CD14-positive monocyte (primary cell): ENCODE measurements at regions not wholly inside any gene's neighbourhood (a gene's known extent, or its start where the extent isn't known, plus 50 kb on each side); places are given as distances from the start of the nearest gene placed in this dataset.
"Not testable (repeated sequence)": the region's sequence is repeated elsewhere in the genome, so short reads cannot be mapped to it uniquely, and the experiment has no call there.

Source experiments
- DNase-seq, 3 donors: peaks; one replicate each; pipeline ENCODE4 v3.0.0-alpha.2; 2011 to 2022
- H2AFZ ChIP-seq: 2 replicates; pipeline ENCODE4 v1.6.0; 2012; ENCODE audit warnings: mild to moderate bottlenecking, low read depth, low read length, inconsistent platforms; ENCODE audit not compliant: insufficient read depth, poor library complexity, severe bottlenecking
- H3K27ac ChIP-seq, 2 donors: 1 replicate in 1 of 2; 2 replicates in 1 of 2; pipeline ENCODE4 v1.5.1; 2012 to 2013; ENCODE audit warnings: low read length in 2 of 2, control low read depth in 1 of 2, inconsistent platforms in 1 of 2, low read depth in 1 of 2, mild to moderate bottlenecking in 1 of 2
- H3K27me3 ChIP-seq, 2 donors: one replicate each; pipeline versions ENCODE4 v1.6.0 to v1.6.1; 2011 to 2013; ENCODE audit warnings: low read length in 2 of 2; ENCODE audit not compliant: control insufficient read depth in 2 of 2, insufficient read depth in 2 of 2
- H3K36me3 ChIP-seq, 2 donors: replicated peaks in 1 of 2; 1 replicate in 1 of 2; 2 replicates in 1 of 2; pipeline versions ENCODE4 v1.5.1 to v1.6.1; 2012 to 2013; ENCODE audit warnings: low read length in 2 of 2, control low read depth in 1 of 2, inconsistent platforms in 1 of 2, mild to moderate bottlenecking in 1 of 2; ENCODE audit not compliant: insufficient read depth in 2 of 2, control insufficient read depth in 1 of 2
- H3K4me1 ChIP-seq, 2 donors: 1 replicate in 1 of 2; 2 replicates in 1 of 2; pipeline versions ENCODE4 v1.5.1 to v1.6.1; 2012 to 2013; ENCODE audit warnings: low read length in 2 of 2, control low read depth in 1 of 2, inconsistent platforms in 1 of 2, mild to moderate bottlenecking in 1 of 2, moderate library complexity in 1 of 2; ENCODE audit not compliant: insufficient read depth in 2 of 2, control insufficient read depth in 1 of 2
- H3K4me2 ChIP-seq: replicated peaks from 2 replicates; pipeline ENCODE3; 2012; ENCODE audit warnings: low read length, moderate library complexity, mild to moderate bottlenecking; ENCODE audit not compliant: poor library complexity, severe bottlenecking; ENCODE audit errors: extremely low read depth
- H3K4me3 ChIP-seq, 3 experiments: fragments of 200-600 bp in 1 of 3; sonication (generic) in 1 of 3; replicated peaks in 1 of 3; 1 replicate in 2 of 3; 2 replicates in 1 of 3; pipeline ENCODE4 v1.5.1; 2011 to 2013; ENCODE audit warnings: low read length in 3 of 3, mild to moderate bottlenecking in 3 of 3, control low read depth in 2 of 3, low read depth in 2 of 3, inconsistent platforms in 1 of 3, moderate library complexity in 1 of 3
- H3K79me2 ChIP-seq: 2 replicates; pipeline ENCODE4 v1.6.0; 2012; ENCODE audit warnings: mild to moderate bottlenecking, control low read depth, inconsistent platforms, low read length, moderate library complexity; ENCODE audit not compliant: insufficient read depth
- H3K9ac ChIP-seq: 2 replicates; pipeline ENCODE4 v1.6.0; 2017; ENCODE audit warnings: low read length, mild to moderate bottlenecking; ENCODE audit not compliant: insufficient read depth, poor library complexity, severe bottlenecking
- H3K9me3 ChIP-seq, 2 donors: replicated peaks in 1 of 2; 1 replicate in 1 of 2; 2 replicates in 1 of 2; pipeline versions ENCODE4 v1.5.1 to v1.6.1; 2012 to 2013; ENCODE audit warnings: low read length in 2 of 2, control low read depth in 1 of 2; ENCODE audit not compliant: control insufficient read depth in 1 of 2, insufficient read depth in 1 of 2
- H4K20me1 ChIP-seq: 2 replicates; pipeline ENCODE4 v1.6.0; 2012; ENCODE audit warnings: mild to moderate bottlenecking, low read length, control low read depth, moderate library complexity; ENCODE audit not compliant: insufficient read depth
- H3K27ac Mint-ChIP-seq, 7 donors: one replicate each; pipeline ENCODE4 v1.8.0; 2020; ENCODE audit warnings: mild to moderate bottlenecking in 7 of 7, mixed read lengths in 7 of 7, moderate library complexity in 6 of 7, inconsistent platforms in 2 of 7
- H3K27me3 Mint-ChIP-seq, 3 donors: one replicate each; pipeline ENCODE4 v1.8.0; 2021 to 2022; ENCODE audit warnings: low read depth in 3 of 3, mild to moderate bottlenecking in 3 of 3, mixed read lengths in 3 of 3, moderate library complexity in 3 of 3, inconsistent platforms in 1 of 3
- H3K36me3 Mint-ChIP-seq, 2 donors: one replicate each; pipeline ENCODE4 v1.8.0; 2020; ENCODE audit warnings: mixed read lengths in 2 of 2, inconsistent platforms in 1 of 2, mild to moderate bottlenecking in 1 of 2
- H3K4me1 Mint-ChIP-seq: one replicate; pipeline ENCODE4 v1.8.0; 2020; ENCODE audit warnings: mild to moderate bottlenecking, mixed read lengths
- H3K4me3 Mint-ChIP-seq, 2 donors: one replicate each; pipeline ENCODE4 v1.8.0; 2020; ENCODE audit warnings: mild to moderate bottlenecking in 2 of 2, mixed read lengths in 2 of 2, moderate library complexity in 1 of 2
- H3K9me3 Mint-ChIP-seq, 7 donors: one replicate each; pipeline ENCODE4 v1.8.0; 2020 to 2022; ENCODE audit warnings: mixed read lengths in 7 of 7, mild to moderate bottlenecking in 6 of 7, moderate library complexity in 6 of 7, inconsistent platforms in 2 of 7
- WGBS: methylation state at CpG from one replicate; pipeline ENCODE4 v1.1.5; 2013; ENCODE audit warnings: missing lambda C conversion rate; ENCODE audit not compliant: insufficient coverage; 5-methylcytosine and 5-hydroxymethylcytosine counted together
- intact Hi-C, 2 donors: fragments of 100-400 bp; cut with micrococcal nuclease; formaldehyde crosslinking; loops; one replicate each; pipeline versions ENCODE4 v1.15.0 to v1.15.1; 2023
- TF ChIP-seq, protein P1 (sequence below): fragments of 200-600 bp; IDR thresholded peaks from one replicate; pipeline ENCODE4 v1.8.0; 2022; ENCODE audit warnings: antibody characterized with exemption, mild to moderate bottlenecking

DNA sequence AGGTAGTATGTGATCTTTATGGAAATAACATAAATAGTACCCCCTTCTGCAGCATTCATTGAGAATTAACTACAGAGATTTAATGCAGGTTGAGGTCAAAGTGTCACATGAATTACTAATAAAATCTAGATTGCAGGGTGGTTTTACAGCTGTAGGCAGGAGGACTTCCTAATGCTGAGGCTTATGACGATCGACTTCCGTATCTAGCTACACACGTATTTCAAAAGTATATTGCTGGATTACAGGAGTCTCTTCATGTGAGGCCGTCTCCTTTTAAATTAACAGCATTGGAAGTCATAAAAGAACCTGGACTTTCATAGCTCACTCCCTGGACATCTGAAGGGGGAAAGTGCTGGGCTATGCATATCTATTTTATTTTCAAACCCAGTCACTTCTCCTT lies 180.9 kb downstream of the OSTF1 start:
- H3K36me3 Mint-ChIP-seq: no peaks in the 10 kb centered on the region
- WGBS: no CpG with 5 or more reads among the region's 5 CpGs
- Histone ChIP-seq H2AFZ (no peak overlapping the region), H3K27ac (no peak overlapping the region), H4K20me1 (no peaks in the 10 kb centered on the region), H3K4me2 (no peak overlapping the region), H3K9ac (no peak overlapping the region), H3K4me1 (no peaks in the 10 kb centered on the region), H3K27me3 (no peaks in the 10 kb centered on the region), H3K36me3 (no peaks in the 10 kb centered on the region), H3K79me2 (no peaks in the 10 kb centered on the region), H3K4me3 (no peak overlapping the region), H3K9me3 (peaks cover 6 to 7% of the 10 kb centered on the region in 2 donors)
- TF ChIP-seq, protein P1, sequence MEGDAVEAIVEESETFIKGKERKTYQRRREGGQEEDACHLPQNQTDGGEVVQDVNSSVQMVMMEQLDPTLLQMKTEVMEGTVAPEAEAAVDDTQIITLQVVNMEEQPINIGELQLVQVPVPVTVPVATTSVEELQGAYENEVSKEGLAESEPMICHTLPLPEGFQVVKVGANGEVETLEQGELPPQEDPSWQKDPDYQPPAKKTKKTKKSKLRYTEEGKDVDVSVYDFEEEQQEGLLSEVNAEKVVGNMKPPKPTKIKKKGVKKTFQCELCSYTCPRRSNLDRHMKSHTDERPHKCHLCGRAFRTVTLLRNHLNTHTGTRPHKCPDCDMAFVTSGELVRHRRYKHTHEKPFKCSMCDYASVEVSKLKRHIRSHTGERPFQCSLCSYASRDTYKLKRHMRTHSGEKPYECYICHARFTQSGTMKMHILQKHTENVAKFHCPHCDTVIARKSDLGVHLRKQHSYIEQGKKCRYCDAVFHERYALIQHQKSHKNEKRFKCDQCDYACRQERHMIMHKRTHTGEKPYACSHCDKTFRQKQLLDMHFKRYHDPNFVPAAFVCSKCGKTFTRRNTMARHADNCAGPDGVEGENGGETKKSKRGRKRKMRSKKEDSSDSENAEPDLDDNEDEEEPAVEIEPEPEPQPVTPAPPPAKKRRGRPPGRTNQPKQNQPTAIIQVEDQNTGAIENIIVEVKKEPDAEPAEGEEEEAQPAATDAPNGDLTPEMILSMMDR: no peak
- H3K27ac Mint-ChIP-seq: no peak overlapping the region
- peaks cover 0 to 3% (median 0%) of the 10 kb centered on the region in 3 donors for H3K27me3 Mint-ChIP-seq
- no peak for DNase-seq
- no peak overlapping the region for H3K4me3 Mint-ChIP-seq
- peaks cover 3 to 15% (median 14%) of the 10 kb centered on the region in 7 donors for H3K9me3 Mint-ChIP-seq
- intact Hi-C loops: loop anchor here in 1 of 2 donors (5.0 to 10.0 kb wide), 3 partner anchors 1028 to 1436 kb away; no protein-coding TSS in a partner anchor
- H3K4me1 Mint-ChIP-seq: peaks cover 1% of the 10 kb centered on the region

GRCh38 chr9:75273055-75273454 lies 184.7 kb downstream of the OSTF1 start:
- H3K4me1 Mint-ChIP-seq, H2AFZ ChIP-seq, H3K27me3 ChIP-seq, H3K4me2 ChIP-seq, H3K36me3 Mint-ChIP-seq, DNase-seq, H3K27ac ChIP-seq, H4K20me1 ChIP-seq, H3K4me3 ChIP-seq, H3K79me2 ChIP-seq, H3K4me1 ChIP-seq, intact Hi-C loops, H3K27me3 Mint-ChIP-seq, H3K9ac ChIP-seq, H3K4me3 Mint-ChIP-seq, H3K36me3 ChIP-seq, H3K27ac Mint-ChIP-seq: not testable (repeated sequence)
- no CpG with 5 or more reads among the region's 10 CpGs for WGBS
- H3K9me3 ChIP-seq: peaks cover 6 to 10% of the 10 kb centered on the region in 2 donors
- H3K9me3 Mint-ChIP-seq: peaks cover 6 to 22% (median 14%) of the 10 kb centered on the region in 7 donors
